HG02852 (cell line): ENCODE measurements at regions not wholly inside any gene's neighbourhood (a gene's known extent, or its start where the extent isn't known, plus 50 kb on each side); places are given as distances from the start of the nearest gene placed in this dataset.
"Not testable (repeated sequence)": the region's sequence is repeated elsewhere in the genome, so short reads cannot be mapped to it uniquely, and the experiment has no call there.

Experiments
- ATAC-seq: cut with Tn5 transposase; IDR thresholded peaks from one replicate; pipeline ENCODE4 v1.9.1; 2021; ENCODE audit warnings: mild to moderate bottlenecking, moderate library complexity; ENCODE audit not compliant: unreplicated experiment

DNA sequence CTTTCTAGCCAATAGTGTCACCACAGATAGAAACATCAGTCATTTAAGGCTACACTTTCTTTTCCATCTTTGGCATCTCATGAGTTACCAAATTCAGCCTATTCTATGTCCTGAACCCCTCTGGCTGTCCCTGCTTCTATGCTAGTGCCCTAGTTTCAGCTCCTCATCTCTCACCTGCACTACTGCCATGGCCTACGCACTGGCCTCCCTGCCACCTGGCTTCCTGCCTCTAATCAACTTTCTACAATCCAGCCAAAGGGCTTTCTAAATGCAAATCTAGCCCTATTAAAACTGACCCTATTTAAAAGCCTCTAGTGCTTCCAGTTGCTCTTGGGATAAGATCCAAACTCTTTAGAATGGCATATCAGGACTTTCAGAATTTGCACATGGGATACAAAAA lies 482.9 kb downstream of the TMEM38B start:
- no peak for ATAC-seq

DNA sequence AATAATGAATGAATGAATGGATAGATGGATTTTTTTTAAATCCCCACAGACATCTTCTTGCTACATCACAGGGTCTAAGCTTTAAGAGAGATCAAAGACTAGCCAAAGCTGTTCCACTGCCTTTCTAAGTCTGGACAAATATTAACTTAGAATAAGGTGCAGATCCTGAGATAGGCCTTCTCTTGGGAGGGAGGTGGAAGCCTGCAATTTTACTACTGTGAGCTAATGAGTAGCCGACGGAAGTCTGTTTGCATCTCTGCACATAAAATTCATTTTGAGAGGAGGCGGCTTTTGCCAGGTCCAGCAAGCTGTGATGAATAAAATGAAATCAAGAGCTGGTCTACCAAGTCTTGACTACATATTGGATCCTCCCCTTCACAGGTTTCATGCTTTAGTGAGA lies 484.9 kb downstream of the TMEM38B start:
- no peak for ATAC-seq

DNA sequence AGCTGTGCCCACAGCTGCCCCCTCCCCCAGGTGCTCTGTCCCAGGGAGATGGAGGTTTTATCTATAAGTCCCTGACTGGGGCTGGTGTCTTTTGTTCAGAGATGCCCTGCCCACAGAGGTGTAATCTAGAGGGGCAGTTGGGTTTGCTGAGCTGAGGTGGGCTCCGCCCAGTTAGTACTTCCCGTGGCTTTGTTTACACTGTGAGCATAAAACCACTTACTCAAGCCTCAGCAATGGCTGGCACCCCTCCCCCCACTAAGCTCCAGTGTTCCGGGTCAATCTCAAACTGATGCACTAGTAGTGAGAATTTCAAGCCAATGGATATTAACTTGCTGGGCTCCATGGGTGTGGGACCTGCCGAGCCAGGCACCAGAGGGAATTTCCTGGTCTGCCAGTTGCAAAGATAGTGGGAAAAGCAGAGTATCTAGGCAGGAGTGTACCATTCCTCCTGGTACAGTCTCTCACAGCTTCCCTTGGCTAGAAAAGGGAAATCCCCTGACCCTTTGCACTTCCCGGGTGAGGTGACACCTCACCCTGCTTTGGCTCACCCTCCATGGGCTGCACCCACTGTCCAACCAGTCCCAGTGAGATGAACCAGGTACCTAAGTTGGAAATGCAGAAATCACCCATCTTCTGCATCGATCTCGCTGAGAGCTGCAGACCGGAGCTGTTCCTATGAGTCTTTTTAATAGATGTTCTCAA lies 509.6 kb downstream of the TMEM38B start:
- ATAC-seq: not testable (repeated sequence)

DNA sequence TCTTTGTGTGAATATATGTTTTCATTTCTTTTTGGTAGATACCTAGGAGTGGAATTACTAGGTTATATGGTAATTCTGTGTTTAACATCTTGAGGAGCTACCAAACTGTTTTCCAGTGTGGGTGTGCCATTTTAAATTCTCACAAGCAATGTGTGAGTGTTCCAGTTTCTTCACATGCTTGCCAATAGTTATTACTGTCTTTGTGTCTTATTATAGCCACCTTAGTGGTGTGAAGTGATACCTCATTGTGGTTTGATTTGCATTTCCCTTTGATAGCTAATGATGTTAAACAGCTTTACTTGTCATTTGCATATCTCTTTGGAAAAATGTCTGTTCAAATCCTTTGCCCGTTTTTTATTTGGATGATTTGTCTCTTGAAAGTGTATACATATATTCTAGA lies 513.0 kb downstream of the TMEM38B start:
- ATAC-seq: no peak

DNA sequence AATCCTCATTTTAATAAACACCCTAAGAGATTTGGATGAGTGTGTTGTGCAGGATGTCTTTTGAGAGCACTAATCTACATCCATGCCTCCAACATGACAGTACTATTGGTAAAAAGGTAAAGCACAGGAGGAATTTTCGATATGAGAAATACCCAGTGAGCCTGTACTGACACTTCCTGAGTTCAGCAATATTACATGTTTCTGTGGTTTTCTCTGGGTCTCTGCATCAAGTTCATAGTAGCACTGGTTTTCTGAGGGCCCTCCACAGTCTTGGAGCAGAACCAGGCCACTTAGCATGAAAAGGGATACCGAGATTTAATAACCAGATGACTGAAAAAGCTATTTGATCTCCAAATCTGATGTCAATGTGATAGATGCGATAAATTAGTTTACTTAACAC lies 524.1 kb downstream of the TMEM38B start:
- peak; percentile 75 for ATAC-seq

DNA sequence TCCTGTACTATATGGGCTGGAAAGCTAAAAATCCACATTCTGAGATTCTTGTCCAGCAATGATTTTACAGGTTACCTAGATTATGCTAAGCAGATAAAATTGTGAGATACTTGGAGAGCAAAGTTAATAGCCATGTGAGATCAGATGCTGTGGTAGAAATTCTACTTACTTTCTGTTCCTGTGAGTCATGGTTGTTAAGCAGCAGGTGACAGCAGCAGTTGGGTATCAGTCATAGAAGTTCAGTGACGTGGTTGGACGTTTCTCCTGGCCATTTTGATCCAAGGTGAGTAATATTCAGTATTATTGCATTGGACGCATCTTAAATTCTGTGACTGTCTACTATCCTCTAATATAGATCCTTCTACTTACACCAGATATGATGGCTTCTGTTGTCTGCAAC lies 524.5 kb downstream of the TMEM38B start:
- ATAC-seq: peak; percentile 58

DNA sequence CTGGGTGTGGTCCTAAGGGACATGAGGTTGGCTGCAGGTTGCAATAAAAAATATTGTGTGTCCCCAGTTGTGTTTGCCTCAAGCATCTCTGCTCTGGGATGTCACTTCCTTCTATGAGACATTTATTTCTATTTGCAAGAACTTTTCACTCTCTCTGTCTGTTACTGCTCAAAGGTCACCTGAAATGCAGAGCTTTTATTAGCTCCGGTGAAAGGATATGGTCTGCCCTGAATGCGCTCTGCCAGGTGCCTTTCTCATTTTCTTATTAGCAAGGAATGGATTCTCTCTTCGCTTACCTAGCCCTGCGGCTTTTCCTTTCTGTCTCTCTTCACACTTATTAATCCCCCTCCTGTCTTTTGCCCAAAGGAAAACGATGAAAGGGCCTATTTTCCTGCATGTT lies 526.1 kb downstream of the TMEM38B start:
- no peak for ATAC-seq

DNA sequence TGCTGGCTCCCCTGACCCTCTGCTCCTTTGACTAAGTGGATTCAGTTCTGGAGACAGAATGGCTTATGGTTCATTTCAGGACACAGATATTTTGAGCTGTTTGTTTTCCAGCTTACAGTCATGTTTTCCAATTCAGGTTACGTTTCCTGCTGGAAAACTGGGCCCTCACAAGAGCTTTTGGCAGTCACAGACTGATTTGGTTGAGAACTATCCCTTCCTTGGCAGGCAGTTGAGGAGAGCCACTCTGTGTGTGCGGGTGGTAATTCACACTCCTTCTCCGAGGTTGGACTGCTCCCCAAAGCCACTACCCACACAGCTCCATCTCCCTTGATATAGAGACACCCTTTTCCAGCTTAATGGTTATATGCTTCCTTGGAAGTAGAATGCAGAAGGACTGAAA lies 534.5 kb downstream of the TMEM38B start:
- ATAC-seq: no peak

DNA sequence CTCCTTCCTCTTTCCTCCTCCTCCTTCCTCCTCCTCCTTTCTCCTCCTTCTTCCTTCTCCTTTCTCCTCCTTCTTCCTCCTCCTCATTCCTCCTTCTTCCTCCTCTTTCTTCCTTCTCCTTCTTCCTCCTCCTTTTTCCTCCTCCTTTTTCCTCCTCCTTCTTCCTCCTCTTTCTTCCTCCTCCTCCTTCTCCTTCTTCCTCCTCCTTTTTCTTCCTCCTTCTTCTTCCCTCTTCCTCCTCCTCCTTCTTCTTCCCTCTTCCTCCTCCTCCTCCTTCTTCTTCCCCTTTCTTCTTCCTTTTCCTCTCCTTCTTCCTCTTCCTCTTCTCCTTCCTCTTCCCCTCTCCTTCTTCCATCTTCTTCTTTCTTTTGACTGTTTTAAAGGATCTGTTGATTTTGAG lies 538.8 kb downstream of the TMEM38B start:
- no peak for ATAC-seq

DNA sequence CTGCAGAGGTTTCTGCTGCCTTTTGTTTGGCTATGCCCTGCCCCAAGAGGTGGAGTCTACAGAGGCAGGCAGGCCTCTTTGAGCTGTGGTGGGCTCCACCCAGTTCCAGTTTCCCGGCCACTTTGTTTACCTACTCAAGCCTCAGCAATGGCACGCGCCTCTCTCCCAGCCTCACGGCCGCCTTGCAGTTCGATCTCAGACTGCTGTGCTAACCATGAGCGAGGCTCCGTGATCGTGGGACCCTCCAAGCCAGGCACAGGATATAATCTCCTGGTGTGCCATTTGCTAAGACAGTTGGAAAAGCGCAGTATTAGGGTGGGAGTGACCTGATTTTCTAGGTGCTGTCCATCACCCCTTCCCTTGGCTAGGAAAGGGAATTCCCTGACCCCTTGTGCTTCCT lies 566.6 kb downstream of the TMEM38B start:
- not testable (repeated sequence) for ATAC-seq

DNA sequence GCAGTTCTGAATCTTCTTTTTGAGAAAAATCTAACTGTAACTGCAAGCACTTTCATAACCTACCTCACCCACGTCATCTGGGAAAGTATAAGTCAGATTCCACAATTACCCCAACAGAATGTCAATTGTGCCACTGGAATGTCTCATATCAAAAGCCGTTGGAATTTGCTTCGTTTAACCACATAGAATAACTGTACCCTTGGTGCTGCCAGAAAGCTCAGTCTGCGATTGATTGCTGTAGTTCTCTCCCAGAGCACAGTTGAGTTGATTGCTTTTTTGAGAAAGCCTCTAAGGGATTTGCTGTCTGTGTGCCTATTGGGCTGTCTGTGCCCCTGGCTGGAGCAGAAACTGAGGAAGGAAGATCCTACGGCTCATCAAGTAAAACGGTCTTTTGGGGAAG lies 583.6 kb downstream of the TMEM38B start:
- ATAC-seq: no peak

DNA sequence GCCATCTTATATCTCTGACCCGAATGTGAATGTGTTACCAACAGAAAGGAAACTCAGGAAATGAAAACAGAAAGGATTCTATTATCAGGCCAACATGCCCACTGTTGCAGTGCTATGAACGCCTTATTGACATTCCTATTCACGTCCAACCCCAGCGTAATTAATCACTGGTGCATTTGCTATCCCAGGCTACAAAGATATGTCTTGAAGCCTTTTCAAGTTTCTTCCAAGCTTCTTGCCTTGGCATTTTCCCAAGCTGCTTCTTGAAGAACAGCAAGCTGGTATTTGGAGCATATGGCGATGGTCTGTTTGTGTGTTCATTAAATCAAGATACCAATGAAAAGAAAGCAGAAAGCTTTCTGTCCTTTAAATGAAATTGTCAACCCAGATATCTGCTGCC lies 579.2 kb upstream of the ZNF462 start:
- no peak for ATAC-seq

DNA sequence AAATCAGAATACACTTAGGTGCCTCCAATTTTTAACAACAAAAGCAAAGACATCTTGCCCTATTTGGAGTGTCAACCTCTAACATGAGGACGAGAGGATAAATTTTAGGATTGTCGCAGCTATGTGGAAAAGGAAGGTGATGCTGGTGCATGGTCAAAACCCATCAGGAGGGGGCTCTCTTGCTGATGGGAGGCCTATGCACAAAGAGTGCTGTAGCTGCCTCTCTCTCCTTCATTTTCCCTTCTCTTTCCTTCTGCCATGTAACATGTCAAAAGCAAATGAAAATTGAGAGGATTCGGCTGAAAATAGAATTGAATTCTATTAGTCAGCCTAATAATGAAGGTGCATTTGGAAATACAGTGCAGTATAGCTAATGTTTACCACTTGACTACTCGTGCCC lies 578.7 kb upstream of the ZNF462 start:
- ATAC-seq: no peak

DNA sequence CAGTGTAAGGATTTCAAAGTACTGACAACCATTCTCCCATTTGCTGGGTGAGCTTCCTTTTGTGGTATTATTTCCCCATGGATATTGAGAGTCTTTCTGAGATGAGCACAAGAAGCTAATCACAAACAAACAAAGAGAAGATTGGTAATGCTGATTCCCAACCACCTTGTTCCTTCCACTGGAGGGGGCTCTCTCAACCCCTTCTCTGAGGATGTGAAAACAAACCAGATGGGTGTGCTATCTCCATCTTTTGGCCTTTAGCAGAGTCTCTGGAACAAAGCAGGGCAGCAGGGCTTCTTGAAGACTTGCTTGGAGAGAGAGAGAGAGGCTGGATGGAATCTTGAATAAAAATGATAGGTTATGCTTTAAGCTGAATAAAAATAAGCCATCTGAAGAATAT lies 576.7 kb upstream of the ZNF462 start:
- ATAC-seq: no peak

DNA sequence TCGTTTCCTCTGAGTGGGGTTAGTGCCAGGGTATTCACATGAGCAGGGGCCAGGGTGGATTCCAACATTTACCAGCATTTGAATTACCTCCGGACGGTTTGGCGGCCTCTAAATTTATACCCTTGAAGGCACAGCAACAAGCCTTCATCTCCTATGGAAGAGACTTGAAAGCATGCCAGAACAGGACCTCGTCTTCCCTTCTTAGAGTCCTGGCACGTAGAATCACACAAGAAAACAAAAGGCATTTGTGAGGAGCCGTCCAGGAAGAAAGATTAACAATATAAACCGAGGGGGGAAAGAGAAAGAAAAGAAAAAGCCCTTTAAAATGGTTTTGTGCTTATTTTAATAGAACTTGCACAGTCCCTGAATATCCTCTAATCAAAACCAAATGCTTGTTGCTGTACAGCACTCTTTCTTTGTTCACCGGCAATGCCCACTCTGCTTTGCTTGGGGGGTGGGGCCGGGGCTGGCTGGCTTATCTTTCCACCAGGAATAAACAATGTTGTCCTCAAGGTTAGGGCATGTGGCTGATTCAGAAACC lies 575.8 kb upstream of the ZNF462 start:
- no peak for ATAC-seq

DNA sequence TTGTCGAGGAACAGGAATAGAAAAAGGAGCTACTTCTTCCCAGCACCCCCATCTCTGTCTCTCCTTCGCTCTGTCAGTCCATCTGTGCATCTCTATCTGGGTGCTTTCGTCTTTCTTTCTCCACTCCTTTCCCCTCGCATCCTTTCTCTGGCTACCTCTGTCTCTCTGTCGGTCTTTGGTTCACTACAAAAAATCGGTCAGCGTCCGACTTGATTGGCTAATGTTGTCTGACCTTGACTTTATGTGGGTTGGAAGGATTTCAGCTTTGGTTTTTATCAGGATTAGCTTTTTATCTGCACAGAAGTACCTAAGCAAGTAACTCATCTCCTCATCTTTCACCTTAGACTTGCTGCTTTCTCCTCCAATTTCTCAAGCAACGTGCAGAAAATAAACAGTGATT lies 575.2 kb upstream of the ZNF462 start:
- no peak for ATAC-seq

DNA sequence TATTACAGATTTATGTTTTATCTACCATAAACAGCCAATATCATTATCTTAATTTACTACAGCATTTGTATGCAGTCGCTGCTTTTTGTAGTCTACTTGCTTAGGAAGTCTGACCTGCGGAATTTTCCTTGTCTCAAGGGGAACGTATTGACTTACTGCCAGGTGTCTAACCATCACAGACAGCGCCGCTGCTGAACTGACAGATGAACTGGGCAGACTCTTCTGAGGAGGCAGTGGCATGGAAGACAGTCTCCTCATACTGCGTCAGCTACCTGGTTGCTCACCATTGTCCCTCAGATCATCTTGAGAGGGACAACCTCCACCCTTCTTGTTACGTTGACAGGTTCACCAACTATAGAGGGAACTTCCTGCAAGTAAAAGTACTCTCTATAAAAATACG lies 574.3 kb upstream of the ZNF462 start:
- no peak for ATAC-seq

DNA sequence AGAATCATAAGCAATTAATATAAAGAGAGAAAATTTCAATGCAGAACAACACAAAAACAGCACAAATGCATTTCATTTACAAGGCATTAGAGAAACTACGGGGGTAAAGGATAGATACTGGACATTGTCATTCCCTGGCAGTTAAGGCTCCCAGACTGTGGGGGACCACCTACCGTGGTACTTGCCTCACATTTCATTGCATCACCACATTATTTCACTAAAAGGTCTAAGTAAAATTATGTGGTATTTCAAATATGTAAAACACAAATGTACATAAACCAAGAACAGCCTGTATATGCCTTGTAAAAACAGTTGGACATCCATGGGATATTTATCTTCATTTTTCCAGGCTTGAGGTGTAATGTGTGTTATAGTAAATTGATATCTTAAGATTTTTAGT lies 571.2 kb upstream of the ZNF462 start:
- ATAC-seq: no peak

DNA sequence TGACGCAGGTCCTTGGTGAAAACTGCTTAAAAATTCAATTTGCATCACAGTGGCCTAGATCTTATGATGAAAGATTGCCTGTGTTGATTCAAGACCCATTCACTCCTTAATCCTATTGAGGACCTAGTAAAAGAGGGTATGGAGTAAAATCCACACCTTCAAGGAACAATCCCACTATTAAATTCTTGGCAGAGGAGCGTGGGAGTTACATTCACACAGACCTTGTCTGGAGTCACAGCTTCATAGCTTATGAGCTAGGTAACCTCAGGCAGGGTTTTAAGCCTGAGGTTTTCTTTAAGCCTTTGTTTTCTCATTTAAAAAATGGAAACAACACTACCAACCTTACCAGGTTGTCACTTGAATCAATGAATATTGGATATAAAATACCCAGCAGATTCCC lies 566.5 kb upstream of the ZNF462 start:
- no peak for ATAC-seq

DNA sequence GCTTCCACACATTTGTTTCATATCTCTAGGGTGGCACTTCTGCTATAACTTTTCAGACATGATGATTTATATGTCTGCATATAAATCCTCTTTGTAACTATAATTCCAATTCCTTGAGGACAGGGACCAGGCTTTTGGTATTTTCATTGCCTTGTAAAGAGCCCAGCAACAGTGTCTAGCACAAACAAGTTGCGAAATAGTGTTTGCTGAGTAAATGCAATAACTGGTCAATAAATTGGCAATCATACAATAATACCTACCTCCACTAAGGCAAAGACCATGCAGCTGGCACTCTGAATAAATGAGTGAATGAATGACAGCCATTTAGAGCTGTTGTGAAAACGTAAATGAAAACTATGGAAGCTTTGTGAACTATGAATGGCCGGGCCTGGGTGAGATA lies 564.0 kb upstream of the ZNF462 start:
- no peak for ATAC-seq

DNA sequence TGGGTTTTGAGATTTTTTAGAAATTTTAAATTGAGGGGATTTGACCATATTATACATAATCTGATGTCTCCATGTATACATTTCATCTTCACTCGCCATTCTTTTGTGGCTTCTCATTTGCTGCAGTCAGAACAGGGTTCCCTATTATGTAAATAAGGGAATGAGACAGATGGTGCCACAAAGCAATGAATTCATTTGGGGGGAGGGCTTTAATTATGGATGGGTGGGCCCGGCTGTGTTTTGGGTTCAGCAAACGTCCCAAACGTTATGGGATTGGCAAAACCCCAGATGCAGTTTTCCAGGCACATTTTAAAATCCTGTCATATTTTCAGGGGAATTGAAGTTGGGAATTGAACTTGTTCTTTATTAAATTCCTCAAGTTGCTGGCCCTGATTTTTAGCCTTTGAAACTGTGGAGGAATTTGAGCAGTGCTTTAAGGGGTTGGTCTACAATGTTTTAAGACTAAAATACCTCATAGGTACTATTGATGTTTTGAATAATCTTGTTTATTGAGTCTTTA lies 558.5 kb upstream of the ZNF462 start:
- ATAC-seq: no peak

DNA sequence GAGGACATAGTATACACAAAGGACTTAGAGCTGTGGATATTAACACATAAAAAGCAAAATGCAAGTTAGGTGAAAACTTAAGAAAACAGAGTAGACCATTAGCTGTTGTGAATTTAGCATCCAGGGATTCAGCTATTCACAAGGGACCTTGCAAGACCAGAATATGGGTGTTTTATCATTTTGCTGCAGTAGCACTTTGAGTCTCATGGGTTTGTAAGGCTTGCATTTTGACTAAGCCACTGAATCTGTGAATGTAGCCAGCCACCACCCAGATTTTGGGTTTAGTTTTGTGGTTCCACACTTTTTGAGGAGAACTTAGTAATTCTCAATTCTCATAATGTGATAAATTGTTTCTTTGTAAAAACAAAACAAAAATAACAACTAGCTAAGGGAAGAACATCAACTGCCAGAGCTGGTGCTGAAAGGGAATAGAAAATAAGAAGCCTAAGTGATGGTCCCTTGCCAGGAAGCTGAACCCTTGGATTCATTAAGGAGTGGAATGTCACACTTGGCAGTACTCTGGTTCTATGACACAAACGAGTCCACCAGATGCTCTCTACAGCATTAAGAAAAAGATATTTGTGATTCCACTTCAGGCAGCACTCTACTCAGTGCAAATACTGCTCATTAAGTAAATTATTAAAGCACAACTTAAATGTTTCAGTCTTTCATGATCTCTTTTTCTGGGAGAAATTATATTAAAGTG lies 557.4 kb upstream of the ZNF462 start:
- ATAC-seq: no peak
